NCI-H2081 treated with DMSO at 0.1 percent for 48 hours (cell line): ENCODE measurements at regions not wholly inside any gene's neighbourhood (a gene's known extent, or its start where the extent isn't known, plus 50 kb on each side); places are given as distances from the start of the nearest gene placed in this dataset.

Source experiments
- DNase-seq: peaks from one replicate; lab custom pipeline; 2025; lab: John Stamatoyannopoulos, UW

GRCh38 chr1:238549137-238549536 lies 658.4 kb upstream of the ZP4 start:
- no peak for DNase-seq

- no peak for DNase-seq
Observed at GRCh38 chr1:238546118-238546517, 655.4 kb upstream of the ZP4 start.

GRCh38 chr1:238537641-238538040 lies 646.9 kb upstream of the ZP4 start:
- DNase-seq, result no peak

- DNase-seq, result no peak
Observed at GRCh38 chr1:238530209-238530851, 639.6 kb upstream of the ZP4 start.

GRCh38 chr1:238517711-238518110 lies 627.0 kb upstream of the ZP4 start:
- DNase-seq, result no peak

GRCh38 chr1:238501290-238501689 lies 610.6 kb upstream of the ZP4 start:
- no peak for DNase-seq

GRCh38 chr1:238499021-238499420 lies 608.3 kb upstream of the ZP4 start:
- no peak for DNase-seq

- DNase-seq, result no peak
Observed at GRCh38 chr1:238492271-238492670, 601.5 kb upstream of the ZP4 start.

- DNase-seq, result no peak
Observed at GRCh38 chr1:238491265-238491664, 600.5 kb upstream of the ZP4 start.

- peak; percentile 49 for DNase-seq
Observed at GRCh38 chr1:238489006-238489405, 598.3 kb upstream of the ZP4 start.

GRCh38 chr1:238488401-238488800 lies 597.7 kb upstream of the ZP4 start:
- no peak for DNase-seq

GRCh38 chr1:238487931-238488330 lies 597.2 kb upstream of the ZP4 start:
- DNase-seq, result no peak

GRCh38 chr1:238485912-238486209 lies 595.1 kb upstream of the ZP4 start:
- DNase-seq, result peak; percentile 17

GRCh38 chr1:238485057-238485911 lies 594.6 kb upstream of the ZP4 start:
- DNase-seq, result peak; percentile 33

GRCh38 chr1:238484121-238484520 lies 593.4 kb upstream of the ZP4 start:
- no peak for DNase-seq

GRCh38 chr1:238476841-238477240 lies 586.1 kb upstream of the ZP4 start:
- DNase-seq, result no peak

GRCh38 chr1:238475712-238476111 lies 585.0 kb upstream of the ZP4 start:
- DNase-seq, result no peak

- DNase-seq, result no peak
Observed at GRCh38 chr1:238474263-238474662, 583.5 kb upstream of the ZP4 start.

- no peak for DNase-seq
Observed at GRCh38 chr1:238469146-238469631, 578.5 kb upstream of the ZP4 start.

GRCh38 chr1:238468068-238468467 lies 577.3 kb upstream of the ZP4 start:
- DNase-seq, result no peak

- DNase-seq, result no peak
Observed at GRCh38 chr1:238466459-238466858, 575.7 kb upstream of the ZP4 start.

- DNase-seq, result no peak
Observed at GRCh38 chr1:238465449-238465848, 574.7 kb upstream of the ZP4 start.

- DNase-seq, result no peak
Observed at GRCh38 chr1:238458899-238459298, 568.2 kb upstream of the ZP4 start.

- no peak for DNase-seq
Observed at GRCh38 chr1:238457610-238458009, 566.9 kb upstream of the ZP4 start.
